ENCODE measurements at regions not wholly inside any gene's neighbourhood (a gene's known extent, or its start where the extent isn't known, plus 50 kb on each side); places are given as distances from the start of the nearest gene placed in this dataset.

GRCh38 chr4:189162888-189163287 is 777.8 kb upstream of the FRG1 start:
- DNase-seq = no peak
- Histone ChIP-seq H3K27me3 (replicated peaks in 1 of 7) (no peaks in the 10 kb centered on the region), H3K9me3 (peaks cover 0 to 4% (median 0%) of the 10 kb centered on the region in 8 donors), H3K4me1 (no peaks in the 10 kb centered on the region), H3K36me3 (no peaks in the 10 kb centered on the region), H3K4me3 (no peak overlapping the region), H3K27ac (no peak overlapping the region)
- TF ChIP-seq, protein P1, sequence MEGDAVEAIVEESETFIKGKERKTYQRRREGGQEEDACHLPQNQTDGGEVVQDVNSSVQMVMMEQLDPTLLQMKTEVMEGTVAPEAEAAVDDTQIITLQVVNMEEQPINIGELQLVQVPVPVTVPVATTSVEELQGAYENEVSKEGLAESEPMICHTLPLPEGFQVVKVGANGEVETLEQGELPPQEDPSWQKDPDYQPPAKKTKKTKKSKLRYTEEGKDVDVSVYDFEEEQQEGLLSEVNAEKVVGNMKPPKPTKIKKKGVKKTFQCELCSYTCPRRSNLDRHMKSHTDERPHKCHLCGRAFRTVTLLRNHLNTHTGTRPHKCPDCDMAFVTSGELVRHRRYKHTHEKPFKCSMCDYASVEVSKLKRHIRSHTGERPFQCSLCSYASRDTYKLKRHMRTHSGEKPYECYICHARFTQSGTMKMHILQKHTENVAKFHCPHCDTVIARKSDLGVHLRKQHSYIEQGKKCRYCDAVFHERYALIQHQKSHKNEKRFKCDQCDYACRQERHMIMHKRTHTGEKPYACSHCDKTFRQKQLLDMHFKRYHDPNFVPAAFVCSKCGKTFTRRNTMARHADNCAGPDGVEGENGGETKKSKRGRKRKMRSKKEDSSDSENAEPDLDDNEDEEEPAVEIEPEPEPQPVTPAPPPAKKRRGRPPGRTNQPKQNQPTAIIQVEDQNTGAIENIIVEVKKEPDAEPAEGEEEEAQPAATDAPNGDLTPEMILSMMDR (IDR thresholded peaks at IDR 0.05 in 8 of 11, conservative IDR thresholded peaks at IDR 0.05 in 3 of 11) = no peak
- TF ChIP-seq POLR2A (IDR thresholded peaks at IDR 0.05) (no peak), POLR2AphosphoS5 (IDR thresholded peaks at IDR 0.05) (no peak)
- intact Hi-C loops (cut with DNase I; ENCODE audit: low total_unique reads) = no loop called here

DNA sequence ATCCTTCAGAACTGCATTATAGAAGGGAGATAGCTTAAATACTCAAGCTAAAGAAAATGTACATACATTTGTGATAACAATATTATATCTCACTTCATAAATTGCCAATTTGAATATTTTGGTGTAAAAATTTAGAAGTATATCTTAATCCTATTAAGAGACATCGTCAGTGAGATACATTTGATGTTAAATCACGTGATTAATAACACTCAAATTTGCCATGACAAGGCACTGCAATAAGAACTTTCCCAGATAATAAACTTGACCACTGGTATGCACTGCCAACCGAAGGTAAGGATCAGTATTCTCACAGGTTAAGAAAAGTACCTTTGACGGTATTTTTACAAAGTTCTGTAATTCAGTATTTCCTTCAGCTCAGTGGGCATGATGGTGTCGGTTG is 764.7 kb upstream of the FRG1 start:
- H3K4me1 ChIP-seq = no peaks in the 10 kb centered on the region
- DNase-seq = no peak
- H3K27me3 ChIP-seq (replicated peaks in 1 of 7) = no peaks in the 10 kb centered on the region
- TF ChIP-seq, protein P1 (IDR thresholded peaks at IDR 0.05 in 8 of 11, conservative IDR thresholded peaks at IDR 0.05 in 3 of 11) = no peak
- TF ChIP-seq POLR2AphosphoS5 (IDR thresholded peaks at IDR 0.05) = no peak
- no peak for TF ChIP-seq POLR2A (IDR thresholded peaks at IDR 0.05)
- H3K4me3 ChIP-seq = no peak overlapping the region
- no peaks in the 10 kb centered on the region for H3K36me3 ChIP-seq
- no peak overlapping the region for H3K27ac ChIP-seq
- 81 to 93% (median 87%) methylated on average over 5 of the region's 5 CpGs for WGBS, 5 donors
- H3K9me3 ChIP-seq = peaks cover 0 to 7% (median 0%) of the 10 kb centered on the region in 8 donors
- intact Hi-C loops (cut with DNase I; ENCODE audit: low total_unique reads) = no loop called here

GRCh38 chr4:189177130-189177529 is 763.5 kb upstream of the FRG1 start:
- Histone ChIP-seq H3K9me3 (peaks cover 0 to 7% (median 0%) of the 10 kb centered on the region in 8 donors), H3K4me3 (no peak overlapping the region), H3K27ac (no peak overlapping the region), H3K27me3 (replicated peaks in 1 of 7) (no peaks in the 10 kb centered on the region), H3K36me3 (no peaks in the 10 kb centered on the region), H3K4me1 (no peaks in the 10 kb centered on the region)
- WGBS, 5 donors = 57 to 78% (median 67%) methylated on average over 5 of the region's 5 CpGs
- intact Hi-C loops (cut with DNase I; ENCODE audit: low total_unique reads) = no loop called here
- no peak for DNase-seq
- TF ChIP-seq, protein P1 (IDR thresholded peaks at IDR 0.05 in 8 of 11, conservative IDR thresholded peaks at IDR 0.05 in 3 of 11) = no peak
- no peak for TF ChIP-seq POLR2AphosphoS5 (IDR thresholded peaks at IDR 0.05)
- no peak for TF ChIP-seq POLR2A (IDR thresholded peaks at IDR 0.05)

- H3K4me1 ChIP-seq = no peaks in the 10 kb centered on the region
- TF ChIP-seq POLR2A (IDR thresholded peaks at IDR 0.05) (no peak), POLR2AphosphoS5 (IDR thresholded peaks at IDR 0.05) (no peak)
- TF ChIP-seq, protein P1 (IDR thresholded peaks at IDR 0.05 in 8 of 11, conservative IDR thresholded peaks at IDR 0.05 in 3 of 11) = no peak
- H3K27me3 ChIP-seq (replicated peaks in 1 of 7) = no peaks in the 10 kb centered on the region
- H3K27ac ChIP-seq = no peak overlapping the region
- no peak for DNase-seq
- no peaks in the 10 kb centered on the region for H3K36me3 ChIP-seq
- H3K4me3 ChIP-seq = no peak overlapping the region
- H3K9me3 ChIP-seq = peaks cover 0 to 7% (median 0%) of the 10 kb centered on the region in 8 donors
- intact Hi-C loops (cut with DNase I; ENCODE audit: low total_unique reads) = no loop called here
- 56 to 74% (median 68%) methylated on average over 3 of the region's 3 CpGs for WGBS, 5 donors
These were observed 762.4 kb upstream of the FRG1 start for GRCh38 chr4:189178125-189178746.

Measured in spleen (tissue), 11 donors.